ELR (cell line): ENCODE measurements at regions not wholly inside any gene's neighbourhood (a gene's known extent, or its start where the extent isn't known, plus 50 kb on each side); places are given as distances from the start of the nearest gene placed in this dataset.

Source experiments
- DNase-seq: peaks from one replicate; pipeline ENCODE4 v3.0.0-alpha.2; 2015; ENCODE audit warnings: low read depth

GRCh38 chr12:125271892-125272291, 206.7 kb downstream of the AACS start:
- DNase-seq = no peak

- no peak for DNase-seq
Observed at GRCh38 chr12:125272383-125272933, 207.2 kb downstream of the AACS start.

GRCh38 chr12:125276567-125276966, 211.3 kb downstream of the AACS start:
- DNase-seq = no peak

- no peak for DNase-seq
Observed at GRCh38 chr12:125280482-125281377, 215.5 kb downstream of the AACS start.

- no peak for DNase-seq
Observed at GRCh38 chr12:125282921-125283320, 217.7 kb downstream of the AACS start.

- no peak for DNase-seq
Observed at GRCh38 chr12:125283521-125283920, 218.3 kb downstream of the AACS start.

GRCh38 chr12:125284087-125284486, 218.9 kb downstream of the AACS start:
- no peak for DNase-seq

- DNase-seq = peak; percentile 10
Observed at GRCh38 chr12:125284945-125285685, 219.9 kb downstream of the AACS start.

GRCh38 chr12:125286005-125286727, 220.9 kb downstream of the AACS start:
- DNase-seq = no peak

- no peak for DNase-seq
Observed at GRCh38 chr12:125287155-125287847, 222.1 kb downstream of the AACS start.

- no peak for DNase-seq
Observed at GRCh38 chr12:125288931-125289928, 224.0 kb downstream of the AACS start.

- no peak for DNase-seq
Observed at GRCh38 chr12:125289970-125290369, 224.7 kb downstream of the AACS start.

- no peak for DNase-seq
Observed at GRCh38 chr12:125292700-125293099, 227.5 kb downstream of the AACS start.

GRCh38 chr12:125295550-125295949, 230.3 kb downstream of the AACS start:
- DNase-seq = no peak

GRCh38 chr12:125296701-125297100, 231.5 kb downstream of the AACS start:
- DNase-seq = no peak

- DNase-seq = no peak
Observed at GRCh38 chr12:125299840-125300239, 234.6 kb downstream of the AACS start.

GRCh38 chr12:125300249-125300648, 235.0 kb downstream of the AACS start:
- DNase-seq = no peak

GRCh38 chr12:125303337-125303736, 238.1 kb downstream of the AACS start:
- no peak for DNase-seq

GRCh38 chr12:125304029-125304428, 238.8 kb downstream of the AACS start:
- no peak for DNase-seq

- DNase-seq = no peak
Observed at GRCh38 chr12:125305231-125305630, 240.0 kb downstream of the AACS start.
